ENCODE measurements at regions not wholly inside any gene's neighbourhood (a gene's known extent, or its start where the extent isn't known, plus 50 kb on each side); places are given as distances from the start of the nearest gene placed in this dataset.

DNA sequence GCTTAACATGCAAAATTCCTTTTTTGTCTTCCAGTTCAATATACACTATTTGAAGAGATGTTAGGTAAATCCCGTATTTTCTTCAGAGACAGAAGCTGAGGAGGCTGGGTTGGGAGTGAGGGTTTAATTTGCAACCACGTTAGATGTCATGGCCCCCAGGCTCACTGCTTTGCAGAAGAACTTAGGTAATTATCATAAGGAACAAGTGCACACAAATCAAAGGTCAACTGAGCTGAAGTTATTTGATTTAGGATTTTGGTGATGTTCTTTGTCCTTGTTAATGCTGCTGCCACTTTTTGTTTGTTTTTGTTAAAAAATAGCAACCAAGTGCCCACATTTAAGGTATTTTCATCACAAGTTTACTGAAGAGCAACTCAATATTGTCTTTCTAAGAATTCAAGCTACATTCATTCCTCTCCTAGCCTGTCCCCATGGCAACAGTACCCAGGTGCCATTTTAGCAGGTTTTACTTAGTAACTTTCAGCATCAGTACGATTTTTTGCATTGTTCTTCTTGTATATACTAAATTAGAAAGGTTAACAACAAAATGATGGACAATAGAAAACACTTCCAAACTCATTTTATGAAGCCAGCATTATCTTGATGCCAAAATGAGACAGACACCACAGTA is 62.9 kb upstream of the NDUFV2 start:
- ATAC-seq: no peak
- H3K79me2 ChIP-seq (ENCODE audit: low read length): no peaks in the 10 kb centered on the region
- CTCF ChIA-PET: no interaction called here
- H3F3A ChIP-seq (ENCODE audit: low read length, unreplicated experiment): no peaks in the 10 kb centered on the region
- H3K9me3 ChIP-seq (ENCODE audit: low read length): no peaks in the 10 kb centered on the region
- peaks cover 16% of the 10 kb centered on the region for H3K4me1 ChIP-seq (ENCODE audit: insufficient read depth, low read length)
- intact Hi-C loops (cut with micrococcal nuclease): no loop called here
- H3K27me3 ChIP-seq (ENCODE audit: low read length): no peaks in the 10 kb centered on the region
- H4K20me1 ChIP-seq (ENCODE audit: low read length): no peaks in the 10 kb centered on the region
- POLR2A ChIA-PET (ENCODE audit: unreplicated experiment): no interaction called here
- DNase-seq: no peak
- no peak overlapping the region for H3K4me2 ChIP-seq (ENCODE audit: low read length)
- H3K4me3 ChIP-seq (ENCODE audit: low read length): no peak overlapping the region
- H3K9ac ChIP-seq (ENCODE audit: low read length): no peak overlapping the region
- no peak overlapping the region for H2AFZ ChIP-seq (ENCODE audit: low read length)
- no peaks in the 10 kb centered on the region for H3K36me3 ChIP-seq (ENCODE audit: low read depth, low read length)
- TF ChIP-seq, protein P1, sequence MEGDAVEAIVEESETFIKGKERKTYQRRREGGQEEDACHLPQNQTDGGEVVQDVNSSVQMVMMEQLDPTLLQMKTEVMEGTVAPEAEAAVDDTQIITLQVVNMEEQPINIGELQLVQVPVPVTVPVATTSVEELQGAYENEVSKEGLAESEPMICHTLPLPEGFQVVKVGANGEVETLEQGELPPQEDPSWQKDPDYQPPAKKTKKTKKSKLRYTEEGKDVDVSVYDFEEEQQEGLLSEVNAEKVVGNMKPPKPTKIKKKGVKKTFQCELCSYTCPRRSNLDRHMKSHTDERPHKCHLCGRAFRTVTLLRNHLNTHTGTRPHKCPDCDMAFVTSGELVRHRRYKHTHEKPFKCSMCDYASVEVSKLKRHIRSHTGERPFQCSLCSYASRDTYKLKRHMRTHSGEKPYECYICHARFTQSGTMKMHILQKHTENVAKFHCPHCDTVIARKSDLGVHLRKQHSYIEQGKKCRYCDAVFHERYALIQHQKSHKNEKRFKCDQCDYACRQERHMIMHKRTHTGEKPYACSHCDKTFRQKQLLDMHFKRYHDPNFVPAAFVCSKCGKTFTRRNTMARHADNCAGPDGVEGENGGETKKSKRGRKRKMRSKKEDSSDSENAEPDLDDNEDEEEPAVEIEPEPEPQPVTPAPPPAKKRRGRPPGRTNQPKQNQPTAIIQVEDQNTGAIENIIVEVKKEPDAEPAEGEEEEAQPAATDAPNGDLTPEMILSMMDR (conservative IDR thresholded peaks at IDR 0.05; ENCODE audit: low read depth, low read length): no peak
- no peak for TF ChIP-seq EZH2phosphoT487 (IDR thresholded peaks at IDR 0.05; ENCODE audit: borderline replicate concordance, low read length)
- TF ChIP-seq EZH2 (IDR thresholded peaks at IDR 0.05; ENCODE audit: low read length, unreplicated experiment): no peak
- no peaks in the 10 kb centered on the region for H3K9me2 ChIP-seq (replicated peaks; ENCODE audit: low read length)
- H3K27ac ChIP-seq (ENCODE audit: low read length): no peak overlapping the region
- BruUV-seq (replicated peaks): no TSS peak

DNA sequence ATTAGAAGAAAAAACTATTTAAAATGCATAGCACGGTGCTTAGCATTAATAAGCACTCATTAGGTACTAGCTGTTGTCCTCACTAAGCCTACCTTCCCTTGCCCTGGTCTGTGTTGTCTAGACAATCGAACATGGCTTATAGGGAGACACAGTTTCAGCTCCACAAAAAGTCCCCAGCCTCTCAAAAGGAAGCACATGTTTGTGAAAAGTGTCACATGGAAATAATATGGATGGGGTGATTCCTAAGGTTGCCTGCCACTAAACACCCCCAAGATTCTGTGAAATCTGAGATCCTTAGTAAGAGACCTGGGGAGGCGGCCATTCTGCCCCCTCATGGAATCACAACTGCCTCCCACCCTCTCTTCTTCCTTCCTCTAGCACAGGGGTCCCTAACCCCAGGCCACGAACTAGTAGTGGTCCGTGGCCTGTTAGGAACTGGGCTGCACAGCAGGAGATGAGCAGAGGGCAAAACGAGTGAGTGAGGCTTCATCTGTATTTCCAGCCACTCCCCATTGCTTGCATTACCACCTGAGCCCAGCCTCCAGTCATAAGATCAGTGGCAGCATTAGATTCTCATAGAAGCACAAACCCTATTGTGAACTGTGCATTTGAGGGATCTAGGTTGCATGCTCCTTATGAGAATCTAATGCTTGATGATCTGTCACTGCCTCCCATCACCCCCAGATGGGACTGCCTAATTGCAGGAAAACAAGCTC is 59.6 kb upstream of the NDUFV2 start:
- Histone ChIP-seq H3K9ac (ENCODE audit: low read length) (no peak overlapping the region), H3K36me3 (ENCODE audit: low read depth, low read length) (no peaks in the 10 kb centered on the region), H3K9me3 (ENCODE audit: low read length) (no peaks in the 10 kb centered on the region), H3F3A (ENCODE audit: low read length, unreplicated experiment) (no peaks in the 10 kb centered on the region), H3K79me2 (ENCODE audit: low read length) (no peaks in the 10 kb centered on the region), H3K27me3 (ENCODE audit: low read length) (no peaks in the 10 kb centered on the region), H3K4me2 (ENCODE audit: low read length) (no peak overlapping the region), H3K9me2 (replicated peaks; ENCODE audit: low read length) (no peaks in the 10 kb centered on the region), H2AFZ (ENCODE audit: low read length) (no peak overlapping the region), H3K4me3 (ENCODE audit: low read length) (no peak overlapping the region), H3K4me1 (ENCODE audit: insufficient read depth, low read length) (peaks cover 12% of the 10 kb centered on the region), H4K20me1 (ENCODE audit: low read length) (no peaks in the 10 kb centered on the region), H3K27ac (ENCODE audit: low read length) (no peak overlapping the region)
- DNase-seq (no peak), ATAC-seq (no peak)
- ChIA-PET POLR2A (ENCODE audit: unreplicated experiment) (no interaction called here), CTCF (no interaction called here)
- BruUV-seq (replicated peaks): no TSS peak
- no peak for TF ChIP-seq EZH2 (IDR thresholded peaks at IDR 0.05; ENCODE audit: low read length, unreplicated experiment)
- TF ChIP-seq, protein P1 (conservative IDR thresholded peaks at IDR 0.05; ENCODE audit: low read depth, low read length): no peak
- no peak for TF ChIP-seq EZH2phosphoT487 (IDR thresholded peaks at IDR 0.05; ENCODE audit: borderline replicate concordance, low read length)
- intact Hi-C loops (cut with micrococcal nuclease): no loop called here

DNA sequence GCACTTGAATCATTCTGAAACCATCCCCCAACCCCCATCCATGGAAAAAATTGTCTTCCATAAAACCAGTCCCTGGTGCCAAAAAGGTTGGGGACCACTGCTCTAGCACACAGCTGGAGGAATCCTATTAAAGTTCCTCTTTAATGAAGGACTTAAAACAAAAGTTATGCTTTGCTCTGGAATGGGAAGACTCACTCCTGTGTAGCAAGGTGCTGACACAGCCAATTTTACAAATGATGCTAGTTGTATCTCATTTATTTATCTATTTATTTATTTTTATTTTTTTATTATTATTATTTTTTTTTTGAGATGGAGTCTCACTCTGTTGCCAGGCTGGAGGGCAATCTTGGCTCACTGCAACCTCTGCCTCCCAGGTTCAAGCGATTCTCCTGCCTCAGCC is 58.9 kb upstream of the NDUFV2 start:
- Histone ChIP-seq H3K4me1 (ENCODE audit: insufficient read depth, low read length) (peaks cover 5% of the 10 kb centered on the region), H3K9me3 (ENCODE audit: low read length) (no peaks in the 10 kb centered on the region), H3K9ac (ENCODE audit: low read length) (no peak overlapping the region), H3K27ac (ENCODE audit: low read length) (no peak overlapping the region), H2AFZ (ENCODE audit: low read length) (no peak overlapping the region), H3K79me2 (ENCODE audit: low read length) (no peaks in the 10 kb centered on the region), H3K27me3 (ENCODE audit: low read length) (no peaks in the 10 kb centered on the region), H3K36me3 (ENCODE audit: low read depth, low read length) (no peaks in the 10 kb centered on the region), H3K4me2 (ENCODE audit: low read length) (no peak overlapping the region), H3K4me3 (ENCODE audit: low read length) (no peak overlapping the region), H4K20me1 (ENCODE audit: low read length) (no peaks in the 10 kb centered on the region), H3F3A (ENCODE audit: low read length, unreplicated experiment) (no peaks in the 10 kb centered on the region), H3K9me2 (replicated peaks; ENCODE audit: low read length) (no peaks in the 10 kb centered on the region)
- ChIA-PET CTCF (no interaction called here), POLR2A (ENCODE audit: unreplicated experiment) (no interaction called here)
- BruUV-seq (replicated peaks): no TSS peak
- no peak for DNase-seq
- intact Hi-C loops (cut with micrococcal nuclease): no loop called here
- no peak for ATAC-seq
- TF ChIP-seq, protein P1 (conservative IDR thresholded peaks at IDR 0.05; ENCODE audit: low read depth, low read length): no peak
- no peak for TF ChIP-seq EZH2phosphoT487 (IDR thresholded peaks at IDR 0.05; ENCODE audit: borderline replicate concordance, low read length)
- TF ChIP-seq EZH2 (IDR thresholded peaks at IDR 0.05; ENCODE audit: low read length, unreplicated experiment): no peak

All from PC-3 (cell line).